ENCODE measurements at regions not wholly inside any gene's neighbourhood (a gene's known extent, or its start where the extent isn't known, plus 50 kb on each side); places are given as distances from the start of the nearest gene placed in this dataset.
"Not testable (repeated sequence)": the region's sequence is repeated elsewhere in the genome, so short reads cannot be mapped to it uniquely, and the experiment has no call there.

GRCh38 chr4:83734576-83734975 lies 198.7 kb downstream of the GPAT3 start:
- no peaks in the 10 kb centered on the region for H3K4me1 ChIP-seq
- no peaks in the 10 kb centered on the region for H3K27me3 ChIP-seq
- H3K4me3 ChIP-seq, result no peak overlapping the region
- H3K27ac ChIP-seq, result no peak overlapping the region
- H3K9me3 ChIP-seq, result no peaks in the 10 kb centered on the region
- H3K36me3 ChIP-seq, result no peaks in the 10 kb centered on the region
- intact Hi-C loops (cut with DNase I), result no loop called here
- TF ChIP-seq CTCF (IDR thresholded peaks at IDR 0.05) (no peak), POLR2AphosphoS5 (IDR thresholded peaks at IDR 0.05; ENCODE audit: insufficient read depth in 1 of 2, low read depth in 1 of 2) (no peak), POLR2A (IDR thresholded peaks at IDR 0.05) (no peak)
- no peak for DNase-seq (ENCODE audit: extremely low spot score in 2 of 2)

GRCh38 chr4:83732114-83732635 lies 196.3 kb downstream of the GPAT3 start:
- H3K36me3 ChIP-seq, result no peaks in the 10 kb centered on the region
- H3K9me3 ChIP-seq, result no peaks in the 10 kb centered on the region
- H3K4me3 ChIP-seq, result no peak overlapping the region
- DNase-seq (ENCODE audit: extremely low spot score in 2 of 2), result no peak
- no peak overlapping the region for H3K27ac ChIP-seq
- TF ChIP-seq POLR2AphosphoS5 (IDR thresholded peaks at IDR 0.05; ENCODE audit: insufficient read depth in 1 of 2, low read depth in 1 of 2) (no peak), CTCF (IDR thresholded peaks at IDR 0.05) (no peak), POLR2A (IDR thresholded peaks at IDR 0.05) (no peak)
- H3K4me1 ChIP-seq, result no peaks in the 10 kb centered on the region
- no peaks in the 10 kb centered on the region for H3K27me3 ChIP-seq
- intact Hi-C loops (cut with DNase I), result no loop called here

GRCh38 chr4:83731609-83732008 lies 195.7 kb downstream of the GPAT3 start:
- no peak for TF ChIP-seq CTCF (IDR thresholded peaks at IDR 0.05)
- TF ChIP-seq POLR2AphosphoS5 (IDR thresholded peaks at IDR 0.05; ENCODE audit: insufficient read depth in 1 of 2, low read depth in 1 of 2), result no peak
- Histone ChIP-seq H3K4me1 (no peaks in the 10 kb centered on the region), H3K27me3 (no peaks in the 10 kb centered on the region), H3K4me3 (no peak overlapping the region), H3K27ac (no peak overlapping the region), H3K9me3 (no peaks in the 10 kb centered on the region), H3K36me3 (no peaks in the 10 kb centered on the region)
- intact Hi-C loops (cut with DNase I), result no loop called here
- no peak for DNase-seq (ENCODE audit: extremely low spot score in 2 of 2)

GRCh38 chr4:83730958-83731357 lies 195.1 kb downstream of the GPAT3 start:
- H3K27me3 ChIP-seq; H3K27ac ChIP-seq; DNase-seq (ENCODE audit: extremely low spot score in 2 of 2); H3K4me1 ChIP-seq; H3K4me3 ChIP-seq; intact Hi-C loops (cut with DNase I); H3K36me3 ChIP-seq; H3K9me3 ChIP-seq: not testable (repeated sequence)

GRCh38 chr4:83728191-83728590 lies 192.3 kb downstream of the GPAT3 start:
- DNase-seq (ENCODE audit: extremely low spot score in 2 of 2), result no peak
- H3K4me3 ChIP-seq, result no peak overlapping the region
- H3K27me3 ChIP-seq, result no peaks in the 10 kb centered on the region
- H3K27ac ChIP-seq, result no peak overlapping the region
- intact Hi-C loops (cut with DNase I), result no loop called here
- H3K9me3 ChIP-seq, result no peaks in the 10 kb centered on the region
- no peaks in the 10 kb centered on the region for H3K36me3 ChIP-seq
- H3K4me1 ChIP-seq, result no peaks in the 10 kb centered on the region
- no peak for TF ChIP-seq CTCF (IDR thresholded peaks at IDR 0.05)
- TF ChIP-seq POLR2AphosphoS5 (IDR thresholded peaks at IDR 0.05; ENCODE audit: insufficient read depth in 1 of 2, low read depth in 1 of 2), result no peak
- TF ChIP-seq POLR2A (IDR thresholded peaks at IDR 0.05), result no peak

Data from vagina (tissue), 2 donors.